GM12891 (cell line): ENCODE measurements at regions not wholly inside any gene's neighbourhood (a gene's known extent, or its start where the extent isn't known, plus 50 kb on each side); places are given as distances from the start of the nearest gene placed in this dataset.

ENCODE experiments used
- POLR2AphosphoS5 ChIP-seq: IDR thresholded peaks from 2 replicates; pipeline ENCODE4 v1.6.1; 2011; ENCODE audit warnings: low read depth, low read length, control low read depth
- SPI1 ChIP-seq: IDR thresholded peaks from 2 replicates; pipeline ENCODE4 v1.6.1; 2011; ENCODE audit warnings: low read depth, low read length, control low read depth
- TAF1 ChIP-seq: IDR thresholded peaks from 2 replicates; pipeline ENCODE4 v1.6.1; 2011; ENCODE audit warnings: low read depth, low read length, control low read depth

DNA sequence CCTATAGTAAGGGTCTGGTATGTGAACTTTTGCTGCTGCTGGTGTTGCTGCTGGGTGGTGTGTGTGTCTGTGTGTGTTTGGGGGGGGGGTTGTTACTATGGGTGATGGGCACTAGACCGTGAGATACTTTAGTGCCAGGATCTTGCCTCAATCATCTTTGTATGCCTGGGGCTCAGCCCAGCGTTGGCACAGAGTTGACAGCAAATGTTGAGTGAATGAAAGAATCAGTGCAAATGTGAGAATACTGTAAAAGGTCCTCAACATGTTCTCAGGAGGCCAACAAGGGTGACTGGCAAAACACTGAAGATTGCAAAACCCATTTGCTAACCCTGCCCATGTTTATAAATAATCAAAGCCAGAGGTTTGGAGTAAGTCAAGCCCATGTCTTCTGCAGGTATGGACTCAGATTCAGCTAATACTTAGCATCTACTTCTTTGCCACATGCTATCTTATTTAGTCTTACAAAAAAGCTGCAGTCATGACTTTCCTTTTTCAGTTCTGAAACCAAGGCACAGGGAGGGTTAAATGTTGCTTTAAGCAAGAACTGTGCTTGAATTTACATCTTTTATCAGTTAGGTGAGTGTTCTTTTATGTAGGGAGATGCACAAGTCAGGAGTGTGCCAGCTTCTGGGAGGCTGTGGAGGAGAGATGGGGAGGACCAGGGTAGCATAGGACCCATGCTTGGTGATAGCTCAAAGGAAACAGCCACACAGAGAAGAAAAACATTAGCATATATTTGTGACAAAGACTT is 125.3 kb upstream of the SPACA1 start:
- TF ChIP-seq POLR2AphosphoS5 (peak; percentile 86), TAF1 (no peak), SPI1 (no peak)
